CD4-positive, CD25-positive, alpha-beta regulatory T cell (primary cell): ENCODE measurements at regions not wholly inside any gene's neighbourhood (a gene's known extent, or its start where the extent isn't known, plus 50 kb on each side); places are given as distances from the start of the nearest gene placed in this dataset.

Experiments
- ATAC-seq, 2 donors: fragments of 150-1000 bp; cut with Tn5 transposase; one replicate each; pipeline ENCODE4 v1.10.0; 2021; ENCODE audit warnings: low read depth in 2 of 2, moderate number of reproducible peaks in 2 of 2, moderate library complexity in 1 of 2
- DNase-seq, 3 donors: peaks; one replicate each; pipeline versions ENCODE4 v3.0.0 to v3.0.0-alpha.2; 2012 to 2022; ENCODE audit warnings: mixed read lengths in 1 of 3
- H3K27ac ChIP-seq: one replicate; pipeline ENCODE4 v1.7.0; 2013; ENCODE audit warnings: mild to moderate bottlenecking, low read length; ENCODE audit not compliant: insufficient read depth, poor library complexity, severe bottlenecking
- H3K27me3 ChIP-seq: one replicate; pipeline ENCODE4 v1.7.0; 2013; ENCODE audit warnings: low read length; ENCODE audit not compliant: control insufficient read depth, insufficient read depth
- H3K36me3 ChIP-seq: one replicate; pipeline ENCODE4 v1.7.0; 2013; ENCODE audit warnings: mild to moderate bottlenecking, low read length, moderate library complexity; ENCODE audit not compliant: control insufficient read depth, insufficient read depth
- H3K4me1 ChIP-seq: 2 replicates; pipeline ENCODE4 v1.7.0; 2013; ENCODE audit warnings: mild to moderate bottlenecking, low read length; ENCODE audit not compliant: insufficient read depth, control insufficient read depth, poor library complexity, severe bottlenecking
- H3K4me3 ChIP-seq: one replicate; pipeline ENCODE4 v1.7.0; 2013; ENCODE audit warnings: low read depth, mild to moderate bottlenecking, low read length, moderate library complexity
- H3K9me3 ChIP-seq, 2 experiments: 1 replicate in 1 of 2; 2 replicates in 1 of 2; pipeline ENCODE4 v1.7.0; 2013; ENCODE audit warnings: low read length in 2 of 2, mild to moderate bottlenecking in 1 of 2, moderate library complexity in 1 of 2; ENCODE audit not compliant: control insufficient read depth in 2 of 2
- H3K27ac Mint-ChIP-seq, 3 donors: one replicate each; pipeline ENCODE4 v1.8.0; 2020 to 2022; ENCODE audit warnings: mild to moderate bottlenecking in 3 of 3, mixed read lengths in 3 of 3, moderate library complexity in 2 of 3
- H3K27me3 Mint-ChIP-seq: one replicate; pipeline ENCODE4 v1.8.0; 2022; ENCODE audit warnings: mild to moderate bottlenecking, mixed read lengths
- H3K36me3 Mint-ChIP-seq: one replicate; pipeline ENCODE4 v1.8.0; 2020; ENCODE audit warnings: mixed read lengths
- H3K4me1 Mint-ChIP-seq, 4 donors: one replicate each; pipeline ENCODE4 v1.8.0; 2020 to 2022; ENCODE audit warnings: mixed read lengths in 4 of 4, mild to moderate bottlenecking in 1 of 4
- H3K4me3 Mint-ChIP-seq, 4 donors: one replicate each; pipeline ENCODE4 v1.8.0; 2020 to 2022; ENCODE audit warnings: mild to moderate bottlenecking in 4 of 4, mixed read lengths in 4 of 4, moderate library complexity in 3 of 4
- H3K9me3 Mint-ChIP-seq, 7 donors: one replicate each; pipeline ENCODE4 v1.8.0; 2020 to 2022; ENCODE audit warnings: mixed read lengths in 7 of 7, mild to moderate bottlenecking in 3 of 7, moderate library complexity in 2 of 7

GRCh38 chr4:12562476-12563140 is 921.5 kb downstream of the RAB28 start:
- ATAC-seq (no peak), DNase-seq (no peak)
- Histone ChIP-seq H3K27me3 (no peaks in the 10 kb centered on the region), H3K27ac (no peak overlapping the region), H3K4me3 (no peak overlapping the region), H3K4me1 (no peaks in the 10 kb centered on the region), H3K36me3 (no peaks in the 10 kb centered on the region), H3K9me3 (no peaks in the 10 kb centered on the region)
- H3K9me3 Mint-ChIP-seq: peaks cover 0 to 4% (median 0%) of the 10 kb centered on the region in 7 donors
- H3K4me1 Mint-ChIP-seq: no peaks in the 10 kb centered on the region
- H3K27ac Mint-ChIP-seq: no peak overlapping the region
- no peaks in the 10 kb centered on the region for H3K27me3 Mint-ChIP-seq
- H3K4me3 Mint-ChIP-seq: no peak overlapping the region
- no peaks in the 10 kb centered on the region for H3K36me3 Mint-ChIP-seq

DNA sequence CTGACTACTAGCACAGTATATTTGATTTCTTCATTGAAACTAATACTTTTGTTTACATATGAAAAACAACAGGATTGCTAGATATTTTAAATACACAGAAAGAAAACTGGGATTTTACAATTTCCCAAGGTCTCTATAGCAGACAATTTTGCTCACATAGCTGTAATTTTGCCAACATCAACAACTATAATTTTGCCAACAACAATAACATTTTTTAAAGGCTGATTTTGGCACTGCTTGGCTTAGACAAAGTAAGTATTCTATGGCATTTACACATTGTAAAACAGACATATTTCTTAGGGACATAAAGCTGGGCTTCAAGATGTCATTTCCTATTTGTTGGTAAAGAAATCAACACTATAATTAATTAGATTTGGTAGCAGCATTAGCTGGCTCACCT is 922.1 kb downstream of the RAB28 start:
- no peaks in the 10 kb centered on the region for H3K9me3 ChIP-seq
- DNase-seq (no peak), ATAC-seq (no peak)
- Mint-ChIP-seq H3K27ac (no peak overlapping the region), H3K4me3 (no peak overlapping the region), H3K9me3 (no peaks in the 10 kb centered on the region), H3K4me1 (no peaks in the 10 kb centered on the region), H3K36me3 (no peaks in the 10 kb centered on the region), H3K27me3 (no peaks in the 10 kb centered on the region)
- no peaks in the 10 kb centered on the region for H3K36me3 ChIP-seq
- H3K4me3 ChIP-seq: no peak overlapping the region
- no peaks in the 10 kb centered on the region for H3K4me1 ChIP-seq
- H3K27ac ChIP-seq: no peak overlapping the region
- no peaks in the 10 kb centered on the region for H3K27me3 ChIP-seq

GRCh38 chr4:12555011-12555410 is 929.1 kb downstream of the RAB28 start:
- no peaks in the 10 kb centered on the region for H3K4me1 ChIP-seq
- Mint-ChIP-seq H3K27me3 (no peaks in the 10 kb centered on the region), H3K4me1 (no peaks in the 10 kb centered on the region), H3K36me3 (no peaks in the 10 kb centered on the region), H3K4me3 (no peak overlapping the region), H3K9me3 (peaks cover 2 to 19% (median 4%) of the 10 kb centered on the region in 7 donors), H3K27ac (no peak overlapping the region)
- no peaks in the 10 kb centered on the region for H3K9me3 ChIP-seq
- ATAC-seq (no peak), DNase-seq (no peak)
- H3K36me3 ChIP-seq: no peaks in the 10 kb centered on the region
- no peak overlapping the region for H3K27ac ChIP-seq
- no peak overlapping the region for H3K4me3 ChIP-seq
- no peaks in the 10 kb centered on the region for H3K27me3 ChIP-seq

- H3K9me3 ChIP-seq: no peaks in the 10 kb centered on the region
- H3K4me3 ChIP-seq: no peak overlapping the region
- H3K27ac ChIP-seq: no peak overlapping the region
- Mint-ChIP-seq H3K4me1 (no peaks in the 10 kb centered on the region), H3K9me3 (peaks cover 0 to 19% (median 0%) of the 10 kb centered on the region in 7 donors), H3K4me3 (no peak overlapping the region), H3K36me3 (no peaks in the 10 kb centered on the region), H3K27ac (no peak overlapping the region), H3K27me3 (no peaks in the 10 kb centered on the region)
- ATAC-seq: no peak
- H3K27me3 ChIP-seq: no peaks in the 10 kb centered on the region
- H3K36me3 ChIP-seq: no peaks in the 10 kb centered on the region
- H3K4me1 ChIP-seq: no peaks in the 10 kb centered on the region
- no peak for DNase-seq
These were observed 935.5 kb downstream of the RAB28 start for GRCh38 chr4:12548678-12549077.

GRCh38 chr4:12545812-12546211 is 938.3 kb downstream of the RAB28 start:
- Histone ChIP-seq H3K4me1 (no peaks in the 10 kb centered on the region), H3K27me3 (no peaks in the 10 kb centered on the region), H3K27ac (no peak overlapping the region), H3K4me3 (no peak overlapping the region), H3K9me3 (no peaks in the 10 kb centered on the region), H3K36me3 (no peaks in the 10 kb centered on the region)
- DNase-seq (no peak), ATAC-seq (no peak)
- no peaks in the 10 kb centered on the region for H3K27me3 Mint-ChIP-seq
- no peak overlapping the region for H3K27ac Mint-ChIP-seq
- no peak overlapping the region for H3K4me3 Mint-ChIP-seq
- H3K36me3 Mint-ChIP-seq: no peaks in the 10 kb centered on the region
- no peaks in the 10 kb centered on the region for H3K4me1 Mint-ChIP-seq
- H3K9me3 Mint-ChIP-seq: peaks cover 0 to 5% (median 0%) of the 10 kb centered on the region in 7 donors

GRCh38 chr4:12538162-12538561 is 946.0 kb downstream of the RAB28 start:
- Mint-ChIP-seq H3K4me1 (no peaks in the 10 kb centered on the region), H3K4me3 (no peak overlapping the region), H3K9me3 (peaks cover 0 to 5% (median 2%) of the 10 kb centered on the region in 7 donors), H3K36me3 (no peaks in the 10 kb centered on the region), H3K27me3 (no peaks in the 10 kb centered on the region), H3K27ac (no peak overlapping the region)
- H3K27me3 ChIP-seq: no peaks in the 10 kb centered on the region
- no peaks in the 10 kb centered on the region for H3K36me3 ChIP-seq
- DNase-seq: no peak
- no peaks in the 10 kb centered on the region for H3K4me1 ChIP-seq
- ATAC-seq: no peak
- no peaks in the 10 kb centered on the region for H3K9me3 ChIP-seq
- H3K27ac ChIP-seq: no peak overlapping the region
- H3K4me3 ChIP-seq: no peak overlapping the region

- Histone ChIP-seq H3K9me3 (no peaks in the 10 kb centered on the region), H3K36me3 (no peaks in the 10 kb centered on the region), H3K4me1 (no peaks in the 10 kb centered on the region), H3K27me3 (no peaks in the 10 kb centered on the region), H3K4me3 (no peak overlapping the region), H3K27ac (no peak overlapping the region)
- no peak for DNase-seq
- Mint-ChIP-seq H3K9me3 (peaks cover 0 to 5% (median 4%) of the 10 kb centered on the region in 7 donors), H3K4me1 (no peaks in the 10 kb centered on the region), H3K27me3 (no peaks in the 10 kb centered on the region), H3K36me3 (no peaks in the 10 kb centered on the region), H3K4me3 (no peak overlapping the region), H3K27ac (no peak overlapping the region)
- ATAC-seq: no peak
These were observed 949.5 kb downstream of the RAB28 start for GRCh38 chr4:12534684-12535083.

- Histone ChIP-seq H3K4me3 (no peak overlapping the region), H3K27ac (no peak overlapping the region), H3K9me3 (peaks cover 4 to 5% of the 10 kb centered on the region in 2 experiments), H3K4me1 (no peaks in the 10 kb centered on the region), H3K27me3 (no peaks in the 10 kb centered on the region), H3K36me3 (no peaks in the 10 kb centered on the region)
- ATAC-seq: no peak
- Mint-ChIP-seq H3K36me3 (no peaks in the 10 kb centered on the region), H3K27ac (no peak overlapping the region), H3K27me3 (no peaks in the 10 kb centered on the region), H3K4me3 (no peak overlapping the region), H3K9me3 (peaks cover 0 to 20% (median 3%) of the 10 kb centered on the region in 7 donors), H3K4me1 (no peaks in the 10 kb centered on the region)
- DNase-seq: no peak
These were observed 964.7 kb downstream of the RAB28 start for GRCh38 chr4:12519426-12519825.
